H9 (cell line): ENCODE measurements at regions not wholly inside any gene's neighbourhood (a gene's known extent, or its start where the extent isn't known, plus 50 kb on each side); places are given as distances from the start of the nearest gene placed in this dataset.

Source experiments
- DNase-seq: peaks from one replicate; pipeline ENCODE4 v3.0.0-alpha.2; 2017
- H2AFZ ChIP-seq: one replicate; pipeline ENCODE4 v1.6.1; 2013; ENCODE audit warnings: mild to moderate bottlenecking, low read length, control low read depth, moderate library complexity
- H2AK5ac ChIP-seq: 2 replicates; pipeline ENCODE4 v1.6.1; 2013; ENCODE audit warnings: low read length, control low read depth, mixed read lengths; ENCODE audit not compliant: insufficient read length
- H2BK120ac ChIP-seq: one replicate; pipeline ENCODE4 v1.6.1; 2013; ENCODE audit warnings: low read depth, mild to moderate bottlenecking, low read length, control low read depth, inconsistent platforms; ENCODE audit not compliant: poor library complexity, severe bottlenecking
- H2BK12ac ChIP-seq: 2 replicates; pipeline ENCODE4 v1.6.1; 2013; ENCODE audit warnings: low read length, control low read depth, mixed read lengths, low read depth; ENCODE audit not compliant: insufficient read length
- H2BK15ac ChIP-seq: 2 replicates; pipeline ENCODE4 v1.6.1; 2013; ENCODE audit warnings: low read depth, low read length, control low read depth
- H2BK20ac ChIP-seq: one replicate; pipeline ENCODE4 v1.6.1; 2013; ENCODE audit warnings: low read depth, mild to moderate bottlenecking, low read length, control low read depth, inconsistent platforms; ENCODE audit not compliant: poor library complexity, severe bottlenecking
- H2BK5ac ChIP-seq: 2 replicates; pipeline ENCODE4 v1.6.1; 2013; ENCODE audit warnings: low read length, control low read depth, mixed read lengths; ENCODE audit not compliant: insufficient read length
- H3K14ac ChIP-seq: 2 replicates; pipeline ENCODE4 v1.6.1; 2013; ENCODE audit warnings: low read length, control low read depth; ENCODE audit not compliant: insufficient read depth
- H3K18ac ChIP-seq: 2 replicates; pipeline ENCODE4 v1.6.1; 2013; ENCODE audit warnings: low read depth, mild to moderate bottlenecking, mixed read lengths, low read length, control low read depth; ENCODE audit not compliant: insufficient read length
- H3K23ac ChIP-seq: 2 replicates; pipeline ENCODE4 v1.6.1; 2013; ENCODE audit warnings: low read length, control low read depth, mixed read lengths, low read depth; ENCODE audit not compliant: insufficient read length
- H3K23me2 ChIP-seq: 2 replicates; pipeline ENCODE4 v1.6.1; 2013; ENCODE audit warnings: low read depth, mild to moderate bottlenecking, mixed read lengths, low read length, control low read depth; ENCODE audit not compliant: insufficient read length, poor library complexity, severe bottlenecking
- H3K27ac ChIP-seq: 2 replicates; pipeline ENCODE4 v1.5.1; 2013; ENCODE audit warnings: low read length, control low read depth, mixed read lengths, low read depth; ENCODE audit not compliant: insufficient read length
- H3K27me3 ChIP-seq: 2 replicates; pipeline ENCODE4 v1.6.1; 2013; ENCODE audit warnings: low read length, control low read depth, inconsistent platforms; ENCODE audit not compliant: insufficient read depth
- H3K4ac ChIP-seq: 2 replicates; pipeline ENCODE4 v1.6.1; 2013; ENCODE audit warnings: low read depth, mild to moderate bottlenecking, control low read depth, inconsistent platforms, low read length, moderate library complexity
- H3K4me1 ChIP-seq: 2 replicates; pipeline ENCODE4 v1.6.1; 2013; ENCODE audit warnings: low read length, control low read depth, inconsistent platforms; ENCODE audit not compliant: insufficient read depth
- H3K4me2 ChIP-seq: 2 replicates; pipeline ENCODE4 v1.6.1; 2013; ENCODE audit warnings: low read length, control low read depth, mixed read lengths; ENCODE audit not compliant: insufficient read length, insufficient read depth
- H3K56ac ChIP-seq: 2 replicates; pipeline ENCODE4 v1.6.1; 2013; ENCODE audit warnings: low read depth, mild to moderate bottlenecking, mixed read lengths, low read length, control low read depth; ENCODE audit not compliant: insufficient read length
- H3K79me1 ChIP-seq: 2 replicates; pipeline ENCODE4 v1.6.1; 2013; ENCODE audit warnings: low read depth, mild to moderate bottlenecking, moderate library complexity, low read length, control low read depth, inconsistent platforms; ENCODE audit not compliant: insufficient read depth, poor library complexity, severe bottlenecking
- H3K79me2 ChIP-seq: 2 replicates; pipeline ENCODE4 v1.6.1; 2013; ENCODE audit warnings: low read length, control low read depth, inconsistent platforms; ENCODE audit not compliant: insufficient read depth
- H3K9ac ChIP-seq: 2 replicates; pipeline ENCODE4 v1.6.1; 2013; ENCODE audit warnings: low read length, control low read depth, mixed read lengths; ENCODE audit not compliant: insufficient read length; ENCODE audit errors: extremely low read depth
- H3K9me3 ChIP-seq: one replicate; pipeline ENCODE4 v1.6.1; 2013; ENCODE audit warnings: low read depth, low read length, inconsistent platforms; ENCODE audit not compliant: control insufficient read depth
- H3T11ph ChIP-seq: one replicate; pipeline ENCODE4 v1.6.1; 2013; ENCODE audit warnings: mild to moderate bottlenecking, low read length, control low read depth, inconsistent platforms
- H4K20me1 ChIP-seq: one replicate; pipeline ENCODE4 v1.6.1; 2013; ENCODE audit not compliant: control insufficient read depth, insufficient read length, insufficient read depth
- H4K5ac ChIP-seq: 2 replicates; pipeline ENCODE4 v1.6.1; 2013; ENCODE audit warnings: low read depth, mild to moderate bottlenecking, mixed read lengths, low read length, control low read depth; ENCODE audit not compliant: insufficient read length
- H4K8ac ChIP-seq: replicated peaks from 2 replicates; pipeline ENCODE4 v1.6.1; 2013; ENCODE audit warnings: low read length, control low read depth, mixed read lengths, low read depth; ENCODE audit not compliant: insufficient read length
- H4K91ac ChIP-seq: 2 replicates; pipeline ENCODE4 v1.6.1; 2013; ENCODE audit warnings: low read depth, mild to moderate bottlenecking, moderate library complexity, mixed read lengths, low read length, control low read depth; ENCODE audit not compliant: insufficient read length
- H3K27ac Mint-ChIP-seq, 3 experiments: 2 replicates in 2 of 3; 3 replicates in 1 of 3; pipeline ENCODE4 v1.8.0; 2020 to 2021; ENCODE audit warnings: mixed read lengths in 3 of 3, mild to moderate bottlenecking in 1 of 3, moderate library complexity in 1 of 3
- H3K27me3 Mint-ChIP-seq: 2 replicates; pipeline ENCODE4 v1.8.0; 2021; ENCODE audit warnings: low read depth, mild to moderate bottlenecking, moderate library complexity, mixed read lengths
- H3K36me3 Mint-ChIP-seq, 3 experiments: 2 replicates in 2 of 3; 3 replicates in 1 of 3; pipeline ENCODE4 v1.8.0; 2020 to 2021; ENCODE audit warnings: low read depth in 3 of 3, mixed read lengths in 3 of 3; ENCODE audit not compliant: insufficient read depth in 1 of 3
- H3K4me1 Mint-ChIP-seq, 2 experiments: 2 replicates each; pipeline ENCODE4 v1.8.0; 2020; ENCODE audit warnings: mixed read lengths in 2 of 2
- H3K4me3 Mint-ChIP-seq, 2 experiments: 2 replicates in 1 of 2; 3 replicates in 1 of 2; pipeline ENCODE4 v1.8.0; 2020 to 2021; ENCODE audit warnings: mild to moderate bottlenecking in 2 of 2, mixed read lengths in 2 of 2, moderate library complexity in 1 of 2
- H3K9me3 Mint-ChIP-seq, 2 experiments: 2 replicates in 1 of 2; 3 replicates in 1 of 2; pipeline ENCODE4 v1.8.0; 2020; ENCODE audit warnings: mild to moderate bottlenecking in 2 of 2, mixed read lengths in 2 of 2, moderate library complexity in 1 of 2
- WGBS: extraction: QIAGEN DNeasy Blood & Tissue Kit; methylation state at CpG from one replicate; pipeline ENCODE4 v1.1.7; 2013; ENCODE audit warnings: missing lambda C conversion rate, low lambda C conversion rate, mixed read lengths; ENCODE audit not compliant: insufficient read length; ENCODE audit errors: extremely low coverage; 5-methylcytosine and 5-hydroxymethylcytosine counted together
- TF ChIP-seq, protein P1 (sequence below): fragments of 200-600 bp; sonication (generic); conservative IDR thresholded peaks from 3 replicates; pipeline ENCODE4 v1.8.0; 2021; ENCODE audit warnings: antibody characterized with exemption, mild to moderate bottlenecking

- no peaks in the 10 kb centered on the region for H3K9me3 ChIP-seq
- no peak overlapping the region for H2BK120ac ChIP-seq
- Mint-ChIP-seq H3K4me1 (peaks cover 6% of the 10 kb centered on the region in 2 experiments), H3K27me3 (no peaks in the 10 kb centered on the region), H3K27ac (no peak overlapping the region), H3K9me3 (no peaks in the 10 kb centered on the region), H3K4me3 (no peak overlapping the region), H3K36me3 (no peaks in the 10 kb centered on the region)
- H3K14ac ChIP-seq: no peak overlapping the region
- TF ChIP-seq, protein P1, sequence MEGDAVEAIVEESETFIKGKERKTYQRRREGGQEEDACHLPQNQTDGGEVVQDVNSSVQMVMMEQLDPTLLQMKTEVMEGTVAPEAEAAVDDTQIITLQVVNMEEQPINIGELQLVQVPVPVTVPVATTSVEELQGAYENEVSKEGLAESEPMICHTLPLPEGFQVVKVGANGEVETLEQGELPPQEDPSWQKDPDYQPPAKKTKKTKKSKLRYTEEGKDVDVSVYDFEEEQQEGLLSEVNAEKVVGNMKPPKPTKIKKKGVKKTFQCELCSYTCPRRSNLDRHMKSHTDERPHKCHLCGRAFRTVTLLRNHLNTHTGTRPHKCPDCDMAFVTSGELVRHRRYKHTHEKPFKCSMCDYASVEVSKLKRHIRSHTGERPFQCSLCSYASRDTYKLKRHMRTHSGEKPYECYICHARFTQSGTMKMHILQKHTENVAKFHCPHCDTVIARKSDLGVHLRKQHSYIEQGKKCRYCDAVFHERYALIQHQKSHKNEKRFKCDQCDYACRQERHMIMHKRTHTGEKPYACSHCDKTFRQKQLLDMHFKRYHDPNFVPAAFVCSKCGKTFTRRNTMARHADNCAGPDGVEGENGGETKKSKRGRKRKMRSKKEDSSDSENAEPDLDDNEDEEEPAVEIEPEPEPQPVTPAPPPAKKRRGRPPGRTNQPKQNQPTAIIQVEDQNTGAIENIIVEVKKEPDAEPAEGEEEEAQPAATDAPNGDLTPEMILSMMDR: no peak
- no peak for DNase-seq
- H4K5ac ChIP-seq: no peak overlapping the region
- H3K18ac ChIP-seq: no peak overlapping the region
- H3K56ac ChIP-seq: no peak overlapping the region
- H2BK15ac ChIP-seq: no peak overlapping the region
- H3K4me1 ChIP-seq: no peaks in the 10 kb centered on the region
- no peak overlapping the region for H4K91ac ChIP-seq
- no peaks in the 10 kb centered on the region for H3K27me3 ChIP-seq
- H3K4me2 ChIP-seq: no peak overlapping the region
- H2BK20ac ChIP-seq: no peak overlapping the region
- H3T11ph ChIP-seq: no peak overlapping the region
- H3K4ac ChIP-seq: no peak overlapping the region
- no peaks in the 10 kb centered on the region for H4K20me1 ChIP-seq
- no peak overlapping the region for H2BK12ac ChIP-seq
- no peaks in the 10 kb centered on the region for H3K23me2 ChIP-seq
- H2BK5ac ChIP-seq: no peak overlapping the region
- no peaks in the 10 kb centered on the region for H3K79me1 ChIP-seq
- H3K9ac ChIP-seq: no peak overlapping the region
- WGBS: no CpG with 5 or more reads among the region's 2 CpGs
- H3K79me2 ChIP-seq: no peaks in the 10 kb centered on the region
- H2AFZ ChIP-seq: no peak overlapping the region
- H3K27ac ChIP-seq: no peak overlapping the region
- no peak overlapping the region for H4K8ac ChIP-seq
- no peak overlapping the region for H2AK5ac ChIP-seq
- H3K23ac ChIP-seq: no peak overlapping the region
Measured at GRCh38 chr5:144945503-144945902, 774.8 kb downstream of the KCTD16 start.
